ENCODE measurements at regions not wholly inside any gene's neighbourhood (a gene's known extent, or its start where the extent isn't known, plus 50 kb on each side); places are given as distances from the start of the nearest gene placed in this dataset.

DNA sequence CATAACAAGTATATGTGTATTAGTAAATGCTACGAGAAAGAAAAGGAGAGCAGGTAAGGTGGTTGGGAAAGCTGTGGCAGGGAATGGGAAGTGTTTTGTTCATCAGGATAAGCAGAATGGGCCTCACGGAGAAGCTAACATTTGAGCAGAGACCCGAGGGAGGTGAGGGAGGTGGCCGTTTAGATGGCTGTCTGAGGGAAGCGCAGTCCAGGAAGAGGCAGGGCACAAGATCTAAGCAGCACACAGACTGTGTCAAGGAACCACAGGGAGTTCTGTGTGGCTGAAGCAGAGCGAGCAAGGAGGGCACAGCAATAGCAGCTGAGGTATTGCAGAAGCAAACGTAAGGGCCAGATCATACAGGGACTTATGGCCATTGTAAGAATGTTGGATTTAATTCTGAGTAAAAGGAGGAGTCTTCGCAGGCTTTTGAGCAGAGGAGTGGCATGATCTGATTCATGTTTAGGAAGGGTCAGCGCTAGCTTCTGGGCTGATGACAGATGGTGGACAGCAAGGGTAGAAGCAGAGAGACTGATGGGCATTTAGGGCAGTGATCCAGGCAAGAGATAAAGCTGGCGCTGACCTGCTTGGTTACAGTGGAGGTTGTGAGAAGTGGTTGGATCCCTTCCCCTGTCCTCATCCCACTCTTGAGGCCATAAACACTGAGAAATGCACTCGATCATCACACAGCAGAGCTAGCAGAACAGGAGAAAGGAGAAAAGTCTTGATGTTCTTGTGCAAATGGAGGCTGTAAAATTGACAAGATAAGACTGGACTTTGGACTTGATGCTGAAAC is 199.9 kb downstream of the LACC1 start:
- ATAC-seq (replicated peaks in 1 of 2): no peak
- Mint-ChIP-seq H3K27ac (no peak overlapping the region), H3K9me3 (no peaks in the 10 kb centered on the region), H3K27me3 (ENCODE audit: low read depth) (peaks cover 6% of the 10 kb centered on the region), H3K4me1 (ENCODE audit: low read depth) (no peaks in the 10 kb centered on the region), H3K36me3 (ENCODE audit: insufficient read depth in 2 of 2) (peaks cover 0 to 2% of the 10 kb centered on the region in 2 donors), H3K4me3 (no peak overlapping the region)
- no peak for DNase-seq

GRCh38 chr13:44084146-44084545 is 204.4 kb downstream of the LACC1 start:
- Mint-ChIP-seq H3K4me3 (no peak overlapping the region), H3K27me3 (ENCODE audit: low read depth) (peaks cover 18% of the 10 kb centered on the region), H3K9me3 (no peaks in the 10 kb centered on the region)

DNA sequence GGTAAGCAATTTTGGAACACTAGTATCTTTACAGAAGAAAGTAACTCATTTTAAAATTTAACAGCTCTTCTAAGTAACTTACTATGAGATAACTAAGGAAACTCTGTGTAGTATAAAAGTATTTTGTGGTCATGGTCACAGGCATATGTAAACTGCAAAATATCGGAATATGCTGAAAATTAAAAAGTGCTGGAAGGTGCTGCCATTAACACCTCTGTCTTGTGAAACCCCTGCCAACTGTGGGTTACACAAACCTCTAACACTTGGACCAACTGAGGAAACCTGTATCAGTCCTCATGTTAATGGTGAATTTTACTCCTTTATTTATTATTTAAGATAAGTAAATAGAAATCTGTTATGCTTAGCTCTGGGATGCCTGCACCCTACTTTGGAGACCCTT is 206.7 kb downstream of the LACC1 start:
- Mint-ChIP-seq H3K27ac (no peak overlapping the region), H3K9me3 (no peaks in the 10 kb centered on the region), H3K4me1 (ENCODE audit: low read depth) (peaks cover 22% of the 10 kb centered on the region), H3K4me3 (no peak overlapping the region), H3K36me3 (ENCODE audit: insufficient read depth in 2 of 2) (peaks cover 0 to 2% of the 10 kb centered on the region in 2 donors), H3K27me3 (ENCODE audit: low read depth) (peaks cover 12% of the 10 kb centered on the region)
- ATAC-seq (replicated peaks in 1 of 2) (no peak), DNase-seq (no peak)

More at GRCh38 chr13:44084146-44084545, 204.4 kb downstream of the LACC1 start:
- DNase-seq: no peak
- H3K36me3 Mint-ChIP-seq (ENCODE audit: insufficient read depth in 2 of 2): peaks cover 0 to 2% of the 10 kb centered on the region in 2 donors
- ATAC-seq (replicated peaks in 1 of 2): no peak
- H3K4me1 Mint-ChIP-seq (ENCODE audit: low read depth): peaks cover 10% of the 10 kb centered on the region
- H3K27ac Mint-ChIP-seq: no peak overlapping the region

- Mint-ChIP-seq H3K4me3 (no peak overlapping the region), H3K4me1 (ENCODE audit: low read depth) (peaks cover 22% of the 10 kb centered on the region), H3K36me3 (ENCODE audit: insufficient read depth in 2 of 2) (no peaks in the 10 kb centered on the region), H3K9me3 (no peaks in the 10 kb centered on the region), H3K27me3 (ENCODE audit: low read depth) (peaks cover 12% of the 10 kb centered on the region), H3K27ac (no peak overlapping the region)
- DNase-seq (no peak), ATAC-seq (replicated peaks in 1 of 2) (peak in 1 of 2 donors; percentile 13)
These were observed 208.7 kb downstream of the LACC1 start for GRCh38 chr13:44088411-44088810.

DNA sequence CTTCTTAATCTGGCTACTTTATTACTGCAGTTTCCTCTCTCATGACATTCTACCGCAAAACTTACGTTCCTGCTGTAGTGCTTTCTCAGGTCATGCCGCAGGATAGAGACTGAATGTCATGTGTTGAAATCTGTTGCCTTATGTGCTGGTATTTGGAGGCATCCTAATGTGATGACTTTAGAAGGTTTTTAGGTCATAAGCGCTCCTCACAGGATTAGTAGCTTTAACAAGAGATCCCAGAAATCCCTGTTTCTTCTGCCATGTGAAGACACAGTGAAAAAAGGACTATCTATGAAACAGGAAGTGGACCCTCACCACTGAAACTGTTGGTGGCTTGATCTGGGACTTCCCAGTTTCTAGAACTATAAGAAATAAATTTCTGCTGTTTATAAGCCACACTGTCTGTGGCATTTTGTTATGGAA is 209.3 kb downstream of the LACC1 start:
- Mint-ChIP-seq H3K4me3 (no peak overlapping the region), H3K27me3 (ENCODE audit: low read depth) (peaks cover 15% of the 10 kb centered on the region), H3K27ac (no peak overlapping the region), H3K36me3 (ENCODE audit: insufficient read depth in 2 of 2) (no peaks in the 10 kb centered on the region), H3K4me1 (ENCODE audit: low read depth) (peaks cover 22% of the 10 kb centered on the region), H3K9me3 (no peaks in the 10 kb centered on the region)
- DNase-seq (no peak), ATAC-seq (replicated peaks in 1 of 2) (peak; percentile 47 to 62)

DNA sequence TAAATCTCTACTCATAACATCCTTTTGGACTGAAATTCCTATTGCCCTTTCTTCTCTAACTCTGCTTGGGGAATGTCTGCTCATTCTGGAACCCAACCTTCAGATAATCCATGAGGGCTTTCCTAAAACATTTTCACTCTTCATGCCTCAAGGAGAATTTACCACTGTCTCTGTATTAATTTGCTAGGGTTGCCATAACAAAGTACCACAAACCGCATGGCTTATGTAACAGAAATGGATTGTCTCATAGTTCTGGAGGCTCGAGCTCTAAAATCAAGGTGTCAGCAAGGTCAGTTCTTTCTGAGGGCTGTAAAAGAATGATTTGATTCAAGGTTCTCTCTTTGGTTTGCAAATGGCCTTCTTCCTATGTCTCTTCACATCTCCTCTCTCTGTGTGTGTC is 209.7 kb downstream of the LACC1 start:
- Mint-ChIP-seq H3K9me3 (peaks cover 0 to 2% of the 10 kb centered on the region in 2 donors), H3K4me3 (peak overlapping the region in 1 of 2 donors; percentile 6), H3K36me3 (ENCODE audit: insufficient read depth in 2 of 2) (no peaks in the 10 kb centered on the region), H3K27me3 (ENCODE audit: low read depth) (peaks cover 20% of the 10 kb centered on the region), H3K27ac (no peak overlapping the region), H3K4me1 (ENCODE audit: low read depth) (peaks cover 22% of the 10 kb centered on the region)
- DNase-seq: no peak
- ATAC-seq (replicated peaks in 1 of 2): peak in 1 of 2 donors; percentile 34

- H3K36me3 Mint-ChIP-seq (ENCODE audit: insufficient read depth in 2 of 2): no peaks in the 10 kb centered on the region
- ATAC-seq (replicated peaks in 1 of 2): no peak
- peaks cover 21% of the 10 kb centered on the region for H3K27me3 Mint-ChIP-seq (ENCODE audit: low read depth)
- H3K27ac Mint-ChIP-seq: no peak overlapping the region
- H3K4me1 Mint-ChIP-seq (ENCODE audit: low read depth): peaks cover 22% of the 10 kb centered on the region
- DNase-seq: no peak
- peaks cover 0 to 2% of the 10 kb centered on the region in 2 donors for H3K9me3 Mint-ChIP-seq
- H3K4me3 Mint-ChIP-seq: no peak overlapping the region
These were observed 212.6 kb downstream of the LACC1 start for GRCh38 chr13:44092078-44092970.

DNA sequence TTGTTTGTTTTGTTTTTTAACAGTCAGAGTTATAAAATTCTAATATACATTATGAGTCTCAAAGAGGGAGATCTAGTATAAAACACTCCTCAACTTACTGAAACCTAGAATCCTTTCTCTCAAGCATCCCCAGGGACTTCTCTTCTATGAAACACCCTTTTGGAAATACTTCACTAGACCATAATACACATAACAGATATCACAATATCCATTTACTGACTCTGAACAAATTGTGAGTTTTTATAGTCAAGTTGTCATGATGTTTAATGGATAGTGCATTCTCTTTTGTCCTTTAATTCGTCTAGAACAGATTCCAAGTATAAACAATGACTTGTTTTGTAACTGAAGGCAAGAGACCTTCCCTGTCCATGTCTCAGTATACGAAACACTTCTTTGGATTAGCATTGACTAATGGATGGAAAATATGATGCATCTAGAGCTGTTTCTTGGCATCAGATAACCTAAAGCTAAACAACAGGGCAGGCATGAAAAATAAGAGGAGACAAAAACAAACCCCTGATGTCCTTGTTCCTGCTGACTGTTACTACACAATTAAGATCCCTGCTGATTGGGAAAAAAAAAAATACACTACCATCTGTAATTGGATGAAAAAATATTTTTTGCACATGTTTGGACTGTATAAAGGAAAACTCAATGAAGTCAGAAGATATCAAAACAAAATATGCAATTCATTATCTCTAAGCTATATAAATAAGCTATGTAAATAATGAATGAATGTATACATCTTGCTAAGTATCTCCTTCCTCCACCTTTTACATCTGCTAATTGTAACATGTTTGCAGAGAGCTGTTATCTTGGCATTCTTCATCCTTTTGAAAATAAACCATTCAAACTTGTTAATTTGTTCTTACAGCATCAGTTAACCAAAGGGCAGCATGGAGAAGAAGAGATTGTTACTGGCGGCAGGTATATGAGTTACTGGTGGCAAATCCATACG is 214.2 kb downstream of the LACC1 start:
- H3K9me3 Mint-ChIP-seq: peaks cover 0 to 2% of the 10 kb centered on the region in 2 donors
- no peak for DNase-seq
- ATAC-seq (replicated peaks in 1 of 2): no peak
- peaks cover 14% of the 10 kb centered on the region for H3K4me1 Mint-ChIP-seq (ENCODE audit: low read depth)
- no peak overlapping the region for H3K4me3 Mint-ChIP-seq
- peaks cover 14% of the 10 kb centered on the region for H3K27me3 Mint-ChIP-seq (ENCODE audit: low read depth)
- no peaks in the 10 kb centered on the region for H3K36me3 Mint-ChIP-seq (ENCODE audit: insufficient read depth in 2 of 2)
- H3K27ac Mint-ChIP-seq: no peak overlapping the region

DNA sequence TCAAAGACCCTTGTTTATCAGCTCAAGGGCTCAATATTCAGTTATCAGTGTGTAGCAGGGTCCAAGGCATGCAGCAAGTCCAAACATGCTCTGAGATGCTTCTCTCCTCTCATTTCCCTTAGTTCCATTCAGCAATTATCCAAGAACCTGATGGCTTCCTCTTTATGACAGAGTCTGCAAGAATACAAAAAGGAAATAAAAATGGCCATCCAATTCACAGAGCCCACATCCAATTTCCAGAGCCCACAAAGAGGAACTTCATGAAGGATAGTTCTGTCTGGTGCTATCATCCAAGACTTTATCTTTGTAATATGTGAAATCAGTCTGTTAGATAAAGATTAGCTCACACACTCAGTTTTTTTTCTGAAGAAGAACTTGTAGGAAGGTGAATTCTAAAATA is 217.2 kb downstream of the LACC1 start:
- Mint-ChIP-seq H3K4me3 (no peak overlapping the region), H3K36me3 (ENCODE audit: insufficient read depth in 2 of 2) (peaks cover 0 to 4% of the 10 kb centered on the region in 2 donors), H3K4me1 (ENCODE audit: low read depth) (no peaks in the 10 kb centered on the region), H3K27ac (no peak overlapping the region), H3K9me3 (peaks cover 3 to 9% of the 10 kb centered on the region in 2 donors), H3K27me3 (ENCODE audit: low read depth) (peaks cover 19% of the 10 kb centered on the region)
- no peak for ATAC-seq (replicated peaks in 1 of 2)
- no peak for DNase-seq

DNA sequence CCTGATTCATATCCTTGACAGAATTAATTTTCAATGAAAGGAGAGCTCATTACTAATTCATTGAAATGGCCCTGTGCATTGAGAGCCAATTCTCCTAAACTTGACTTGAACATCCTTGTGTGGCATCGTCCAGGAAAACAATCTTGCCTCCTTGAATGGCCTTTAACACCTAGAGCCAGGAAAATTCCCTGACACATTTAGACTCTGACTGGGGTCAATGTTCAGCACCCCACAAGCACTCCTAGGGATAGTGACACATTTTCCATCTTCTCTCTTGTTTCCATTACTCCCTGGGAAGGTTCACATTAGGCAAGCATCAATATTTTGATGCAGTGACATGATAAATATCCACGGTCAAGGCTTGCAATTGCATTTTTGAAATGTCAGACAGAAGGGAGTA is 218.9 kb downstream of the LACC1 start:
- H3K27me3 Mint-ChIP-seq (ENCODE audit: low read depth): peaks cover 19% of the 10 kb centered on the region

GRCh38 chr13:44101347-44102083 is 221.8 kb downstream of the LACC1 start:
- Mint-ChIP-seq H3K27ac (no peak overlapping the region), H3K4me3 (no peak overlapping the region), H3K27me3 (ENCODE audit: low read depth) (peaks cover 20% of the 10 kb centered on the region), H3K36me3 (ENCODE audit: insufficient read depth in 2 of 2) (peaks cover 3 to 6% of the 10 kb centered on the region in 2 donors), H3K9me3 (peaks cover 5 to 11% of the 10 kb centered on the region in 2 donors), H3K4me1 (ENCODE audit: low read depth) (no peaks in the 10 kb centered on the region)
- ATAC-seq (replicated peaks in 1 of 2): no peak
- DNase-seq: no peak

More for the DNA sequence above, 218.9 kb downstream of the LACC1 start:
- peaks cover 3 to 6% of the 10 kb centered on the region in 2 donors for H3K36me3 Mint-ChIP-seq (ENCODE audit: insufficient read depth in 2 of 2)
- H3K27ac Mint-ChIP-seq: no peak overlapping the region
- H3K9me3 Mint-ChIP-seq: peaks cover 5 to 12% of the 10 kb centered on the region in 2 donors
- DNase-seq (no peak), ATAC-seq (replicated peaks in 1 of 2) (no peak)
- no peak overlapping the region for H3K4me3 Mint-ChIP-seq
- H3K4me1 Mint-ChIP-seq (ENCODE audit: low read depth): no peaks in the 10 kb centered on the region
